ENCODE measurements at regions not wholly inside any gene's neighbourhood (a gene's known extent, or its start where the extent isn't known, plus 50 kb on each side); places are given as distances from the start of the nearest gene placed in this dataset.

- no peaks in the 10 kb centered on the region for H3K27me3 ChIP-seq (ENCODE audit: low read length)
- H3F3A ChIP-seq (ENCODE audit: low read length, unreplicated experiment), result no peaks in the 10 kb centered on the region
- ChIA-PET POLR2A (ENCODE audit: unreplicated experiment) (no interaction called here), CTCF (no interaction called here)
- DNase-seq (no peak), ATAC-seq (no peak)
- H3K4me1 ChIP-seq (ENCODE audit: insufficient read depth, low read length), result peaks cover 15% of the 10 kb centered on the region
- H2AFZ ChIP-seq (ENCODE audit: low read length), result no peak overlapping the region
- H3K9me3 ChIP-seq (ENCODE audit: low read length), result no peaks in the 10 kb centered on the region
- H3K27ac ChIP-seq (ENCODE audit: low read length), result no peak overlapping the region
- no peaks in the 10 kb centered on the region for H3K79me2 ChIP-seq (ENCODE audit: low read length)
- H3K4me2 ChIP-seq (ENCODE audit: low read length), result no peak overlapping the region
- H3K36me3 ChIP-seq (ENCODE audit: low read depth, low read length), result no peaks in the 10 kb centered on the region
- intact Hi-C loops (cut with micrococcal nuclease), result no loop called here
- H3K4me3 ChIP-seq (ENCODE audit: low read length), result no peak overlapping the region
- no peaks in the 10 kb centered on the region for H3K9me2 ChIP-seq (replicated peaks; ENCODE audit: low read length)
- no peaks in the 10 kb centered on the region for H4K20me1 ChIP-seq (ENCODE audit: low read length)
- no peak overlapping the region for H3K9ac ChIP-seq (ENCODE audit: low read length)
- TF ChIP-seq EZH2phosphoT487 (IDR thresholded peaks at IDR 0.05; ENCODE audit: borderline replicate concordance, low read length) (no peak), CTCF (conservative IDR thresholded peaks at IDR 0.05; ENCODE audit: low read depth, low read length) (no peak), EZH2 (IDR thresholded peaks at IDR 0.05; ENCODE audit: low read length, unreplicated experiment) (no peak)
- no TSS peak for BruUV-seq (replicated peaks)
Observed at GRCh38 chr1:219433496-219434131, 179.3 kb downstream of the ZC3H11B start.

DNA sequence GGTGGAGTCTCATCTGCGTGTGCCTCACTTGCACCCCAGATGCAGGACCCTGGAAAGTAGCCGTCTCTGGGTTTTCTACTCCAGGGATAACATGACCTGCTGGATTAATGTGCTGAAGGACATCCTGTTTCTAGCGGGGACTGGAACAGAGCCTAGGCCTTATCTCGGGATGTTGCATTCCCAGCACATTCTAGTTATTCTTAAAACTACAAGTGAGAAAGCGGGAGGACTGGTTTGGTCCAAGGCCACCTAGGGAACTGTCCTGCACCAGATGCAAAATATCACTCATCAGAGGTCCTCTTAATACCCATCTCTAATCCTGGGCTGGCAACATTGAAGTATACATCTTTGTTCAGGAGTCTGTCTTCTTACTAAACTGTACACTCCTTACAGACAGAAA lies 179.9 kb downstream of the ZC3H11B start:
- no peaks in the 10 kb centered on the region for H4K20me1 ChIP-seq (ENCODE audit: low read length)
- no peaks in the 10 kb centered on the region for H3K79me2 ChIP-seq (ENCODE audit: low read length)
- H3K4me1 ChIP-seq (ENCODE audit: insufficient read depth, low read length), result peaks cover 15% of the 10 kb centered on the region
- no TSS peak for BruUV-seq (replicated peaks)
- TF ChIP-seq EZH2phosphoT487 (IDR thresholded peaks at IDR 0.05; ENCODE audit: borderline replicate concordance, low read length) (no peak), CTCF (conservative IDR thresholded peaks at IDR 0.05; ENCODE audit: low read depth, low read length) (no peak), EZH2 (IDR thresholded peaks at IDR 0.05; ENCODE audit: low read length, unreplicated experiment) (no peak)
- POLR2A ChIA-PET (ENCODE audit: unreplicated experiment), result no interaction called here
- peak overlapping the region; percentile 12 for H3K4me2 ChIP-seq (ENCODE audit: low read length)
- peak overlapping the region; percentile 8; the same call in 1 of the 2 replicates for H2AFZ ChIP-seq (ENCODE audit: low read length)
- no peaks in the 10 kb centered on the region for H3K9me3 ChIP-seq (ENCODE audit: low read length)
- H3F3A ChIP-seq (ENCODE audit: low read length, unreplicated experiment), result no peaks in the 10 kb centered on the region
- H3K27me3 ChIP-seq (ENCODE audit: low read length), result no peaks in the 10 kb centered on the region
- no peak overlapping the region for H3K4me3 ChIP-seq (ENCODE audit: low read length)
- intact Hi-C loops (cut with micrococcal nuclease), result no loop called here
- H3K27ac ChIP-seq (ENCODE audit: low read length), result peak overlapping the region; percentile 19
- H3K9ac ChIP-seq (ENCODE audit: low read length), result no peak overlapping the region
- no peak for DNase-seq
- CTCF ChIA-PET, result no interaction called here
- H3K9me2 ChIP-seq (replicated peaks; ENCODE audit: low read length), result no peaks in the 10 kb centered on the region
- no peaks in the 10 kb centered on the region for H3K36me3 ChIP-seq (ENCODE audit: low read depth, low read length)
- ATAC-seq, result no peak

DNA sequence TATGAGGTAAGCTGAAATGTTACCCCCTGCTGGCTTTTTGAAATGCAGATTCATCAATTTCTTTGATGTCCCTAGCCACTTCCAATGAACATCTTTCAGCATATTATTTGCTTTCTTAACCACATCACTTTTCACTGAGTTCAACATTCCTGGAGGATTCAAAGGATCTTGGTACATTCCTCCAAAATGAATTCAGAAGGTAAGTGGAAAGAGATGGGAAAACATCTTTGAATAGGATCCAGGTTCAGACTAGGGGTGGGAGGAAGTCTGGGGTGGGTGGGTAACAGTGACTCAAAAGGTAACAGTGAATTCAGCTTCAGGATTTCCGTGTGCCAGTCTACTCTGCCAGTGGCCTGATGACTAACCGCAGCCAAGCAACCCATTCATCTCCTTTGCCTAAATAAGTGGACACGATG lies 180.7 kb downstream of the ZC3H11B start:
- no peaks in the 10 kb centered on the region for H3K36me3 ChIP-seq (ENCODE audit: low read depth, low read length)
- CTCF ChIA-PET, result no interaction called here
- no peaks in the 10 kb centered on the region for H3K9me2 ChIP-seq (replicated peaks; ENCODE audit: low read length)
- peak overlapping the region; percentile 8; the same call in 1 of the 2 replicates for H2AFZ ChIP-seq (ENCODE audit: low read length)
- no TSS peak for BruUV-seq (replicated peaks)
- H3K4me3 ChIP-seq (ENCODE audit: low read length), result no peak overlapping the region
- no peaks in the 10 kb centered on the region for H4K20me1 ChIP-seq (ENCODE audit: low read length)
- POLR2A ChIA-PET (ENCODE audit: unreplicated experiment), result no interaction called here
- no peaks in the 10 kb centered on the region for H3K79me2 ChIP-seq (ENCODE audit: low read length)
- no peaks in the 10 kb centered on the region for H3K9me3 ChIP-seq (ENCODE audit: low read length)
- peaks cover 15% of the 10 kb centered on the region for H3K4me1 ChIP-seq (ENCODE audit: insufficient read depth, low read length)
- no peak overlapping the region; the same call in 1 of the 2 replicates for H3K9ac ChIP-seq (ENCODE audit: low read length)
- ATAC-seq, result peak; percentile 95
- TF ChIP-seq EZH2phosphoT487 (IDR thresholded peaks at IDR 0.05; ENCODE audit: borderline replicate concordance, low read length) (no peak), EZH2 (IDR thresholded peaks at IDR 0.05; ENCODE audit: low read length, unreplicated experiment) (no peak), CTCF (conservative IDR thresholded peaks at IDR 0.05; ENCODE audit: low read depth, low read length) (no peak)
- peak; percentile 85 for DNase-seq
- no peaks in the 10 kb centered on the region for H3K27me3 ChIP-seq (ENCODE audit: low read length)
- H3K4me2 ChIP-seq (ENCODE audit: low read length), result peak overlapping the region; percentile 19
- peak overlapping the region; percentile 50 for H3K27ac ChIP-seq (ENCODE audit: low read length)
- intact Hi-C loops (cut with micrococcal nuclease), result no loop called here
- H3F3A ChIP-seq (ENCODE audit: low read length, unreplicated experiment), result no peaks in the 10 kb centered on the region

Measured in PC-3 (cell line).